GM12875 (cell line): ENCODE measurements at regions not wholly inside any gene's neighbourhood (a gene's known extent, or its start where the extent isn't known, plus 50 kb on each side); places are given as distances from the start of the nearest gene placed in this dataset.
"Not testable (repeated sequence)": the region's sequence is repeated elsewhere in the genome, so short reads cannot be mapped to it uniquely, and the experiment has no call there.

Experiments
- H3K4me3 ChIP-seq: one replicate; pipeline ENCODE4 v1.5.1; 2011; ENCODE audit warnings: low read depth, low read length, control low read depth
- CTCF ChIP-seq: IDR thresholded peaks from 2 replicates; pipeline ENCODE4 v1.5.1; 2011; ENCODE audit warnings: low read depth, mild to moderate bottlenecking, control low read depth, inconsistent platforms, low read length, moderate library complexity, borderline replicate concordance; ENCODE audit not compliant: insufficient read depth

- H3K4me3 ChIP-seq, result no peak overlapping the region
- TF ChIP-seq CTCF, result no peak
These were observed 56.4 kb upstream of the TNFAIP3 start for GRCh38 chr6:137810554-137811120.

GRCh38 chr6:137811121-137811915 lies 55.7 kb upstream of the TNFAIP3 start:
- no peak overlapping the region for H3K4me3 ChIP-seq
- TF ChIP-seq CTCF, result no peak

- no peak overlapping the region for H3K4me3 ChIP-seq
- no peak for TF ChIP-seq CTCF
These were observed 55.0 kb upstream of the TNFAIP3 start for GRCh38 chr6:137811916-137812553.

- H3K4me3 ChIP-seq, result no peak overlapping the region
- no peak for TF ChIP-seq CTCF
These were observed 53.6 kb upstream of the TNFAIP3 start for GRCh38 chr6:137813308-137813970.

- H3K4me3 ChIP-seq, result not testable (repeated sequence)
These were observed 53.0 kb upstream of the TNFAIP3 start for GRCh38 chr6:137814030-137814429.

GRCh38 chr6:137815692-137816091 lies 51.4 kb upstream of the TNFAIP3 start:
- H3K4me3 ChIP-seq, result no peak overlapping the region
- TF ChIP-seq CTCF, result no peak

GRCh38 chr6:137816133-137816579 lies 50.9 kb upstream of the TNFAIP3 start:
- H3K4me3 ChIP-seq, result no peak overlapping the region
- no peak for TF ChIP-seq CTCF
